ENCODE measurements at regions not wholly inside any gene's neighbourhood (a gene's known extent, or its start where the extent isn't known, plus 50 kb on each side); places are given as distances from the start of the nearest gene placed in this dataset.

DNA sequence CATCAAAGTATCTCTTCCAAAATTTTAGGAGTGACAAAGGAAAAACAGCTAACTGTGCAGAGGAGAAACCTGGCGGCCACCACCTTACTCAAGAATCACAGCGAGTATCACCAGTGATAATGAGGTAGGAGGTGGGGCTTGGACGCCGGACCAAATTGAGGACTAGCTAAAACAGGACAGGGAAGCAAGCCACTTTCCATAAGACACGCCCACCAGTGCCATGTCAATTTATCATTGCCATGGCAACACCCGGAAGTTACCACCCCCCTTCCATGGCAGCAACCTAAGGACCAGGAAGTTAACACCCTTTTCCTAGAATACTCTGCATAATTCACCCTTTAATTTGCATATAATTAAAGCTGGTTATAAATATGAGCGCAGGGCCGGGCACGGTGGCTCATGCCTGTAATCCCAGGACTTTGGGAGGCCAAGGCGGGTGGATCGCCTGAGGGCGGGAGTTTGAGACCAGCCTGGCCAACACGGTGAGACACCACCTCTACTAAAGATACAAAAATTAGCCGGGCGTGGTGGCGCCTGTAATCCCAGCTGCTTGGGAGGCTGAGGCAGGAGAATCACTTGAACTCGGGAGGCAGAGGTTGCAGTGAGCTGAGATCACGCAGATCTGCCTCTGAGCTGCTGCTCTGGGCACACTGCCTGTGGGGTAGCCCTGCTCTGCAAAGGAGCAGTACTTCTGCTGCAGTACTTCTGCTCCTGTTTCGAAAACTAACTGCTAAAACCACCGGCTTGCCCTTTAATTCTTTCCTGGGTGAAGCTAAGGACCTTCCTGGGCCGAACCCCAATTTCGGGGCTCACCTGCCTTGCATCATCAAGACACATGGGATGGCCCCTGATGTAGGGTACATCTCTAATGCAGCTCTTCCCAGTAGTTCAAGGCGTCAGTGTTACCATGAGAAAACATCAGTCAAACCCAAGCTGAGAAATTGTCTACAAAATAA is 116.7 kb downstream of the HMX1 start:
- DNase-seq = no peak

DNA sequence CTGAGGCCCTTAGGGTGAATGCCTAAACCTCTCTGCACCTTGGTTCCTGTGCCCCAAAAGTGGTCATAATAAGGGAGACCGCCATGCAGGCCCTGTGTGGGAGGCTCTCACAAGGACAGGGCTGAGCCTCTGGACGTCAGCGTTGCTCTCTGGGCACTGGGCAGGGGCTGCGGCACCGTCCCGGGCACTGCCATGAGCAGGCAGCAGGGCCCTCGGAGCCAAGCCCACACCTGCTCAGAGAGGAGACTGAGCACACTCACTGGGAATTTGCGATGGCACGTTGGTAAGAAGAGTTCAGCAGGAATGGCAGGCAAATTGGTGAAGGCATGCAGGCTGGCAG is 123.4 kb downstream of the HMX1 start:
- no peak for DNase-seq

DNA sequence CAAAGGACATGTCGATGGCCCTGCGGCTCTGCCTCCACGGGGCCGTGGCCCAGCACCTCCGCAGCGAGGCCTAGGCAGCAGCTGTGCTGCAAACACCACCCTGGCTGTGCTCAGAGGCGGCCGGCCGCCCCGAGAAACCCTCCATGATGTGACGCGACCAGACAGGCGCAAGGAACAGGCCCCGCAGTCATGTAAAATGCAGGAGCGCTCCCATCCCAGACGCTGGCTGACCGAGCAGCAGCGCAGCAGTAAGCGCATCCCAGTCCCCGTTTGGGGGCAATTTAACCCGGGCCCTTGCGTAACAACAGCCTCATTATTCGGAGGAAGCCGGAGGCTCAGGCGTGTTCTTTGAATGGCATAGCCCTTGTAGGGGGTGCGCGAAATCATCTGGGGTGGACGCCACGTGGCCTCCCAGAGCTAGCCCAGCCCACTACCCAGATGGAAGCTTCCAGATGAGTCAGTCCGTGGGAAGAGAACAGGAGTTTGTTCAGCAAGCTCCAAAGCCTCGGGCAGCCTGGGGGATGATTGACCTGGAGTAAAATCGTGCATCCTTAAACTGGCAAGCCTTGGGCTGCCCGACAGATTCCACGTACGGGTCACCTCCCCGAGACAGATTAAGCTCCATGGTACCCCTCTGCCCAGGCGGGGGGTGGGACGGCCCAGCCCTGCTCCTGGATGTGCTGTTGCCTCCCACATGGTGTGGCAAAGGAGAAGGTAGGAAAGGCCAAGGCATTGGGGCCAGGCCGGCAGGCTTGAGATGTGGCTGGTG is 124.0 kb downstream of the HMX1 start:
- no peak for DNase-seq

DNA sequence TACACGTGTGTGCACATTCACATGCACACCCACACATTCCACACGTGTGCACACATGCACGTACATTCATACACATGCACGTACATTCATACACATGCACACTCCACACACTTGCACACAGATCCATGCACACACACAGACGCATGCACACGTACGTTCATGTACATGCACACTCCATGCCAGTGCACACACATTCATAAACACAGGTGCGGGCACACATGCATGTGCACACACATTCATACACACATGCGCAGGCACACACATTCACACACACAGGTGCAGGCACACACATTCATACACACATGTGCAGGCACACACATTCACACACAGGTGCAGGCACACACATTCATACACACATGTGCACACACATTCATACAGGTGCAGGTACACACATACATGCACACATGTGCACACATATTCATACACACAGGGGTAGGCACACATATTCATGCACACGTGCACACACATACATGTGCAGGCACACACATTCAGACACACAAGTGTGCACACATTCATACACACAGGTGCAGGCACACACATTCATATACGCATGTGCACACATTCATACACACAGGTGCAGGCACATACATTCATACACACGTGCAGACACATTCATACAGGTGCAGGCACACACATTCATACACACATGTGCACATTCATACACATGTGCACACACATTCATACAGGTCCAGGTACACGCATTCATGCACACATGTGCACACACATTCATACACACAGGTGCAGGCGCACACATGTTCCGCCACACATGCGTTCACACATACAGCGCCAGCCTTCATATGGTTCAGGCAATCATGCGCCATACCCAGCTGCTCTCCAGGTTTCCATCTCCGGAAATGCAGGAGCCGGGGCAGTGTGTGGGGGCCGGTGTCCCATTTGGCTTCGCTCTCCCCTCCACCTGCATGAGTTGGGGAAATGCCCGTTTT is 124.8 kb downstream of the HMX1 start:
- no peak for DNase-seq

DNA sequence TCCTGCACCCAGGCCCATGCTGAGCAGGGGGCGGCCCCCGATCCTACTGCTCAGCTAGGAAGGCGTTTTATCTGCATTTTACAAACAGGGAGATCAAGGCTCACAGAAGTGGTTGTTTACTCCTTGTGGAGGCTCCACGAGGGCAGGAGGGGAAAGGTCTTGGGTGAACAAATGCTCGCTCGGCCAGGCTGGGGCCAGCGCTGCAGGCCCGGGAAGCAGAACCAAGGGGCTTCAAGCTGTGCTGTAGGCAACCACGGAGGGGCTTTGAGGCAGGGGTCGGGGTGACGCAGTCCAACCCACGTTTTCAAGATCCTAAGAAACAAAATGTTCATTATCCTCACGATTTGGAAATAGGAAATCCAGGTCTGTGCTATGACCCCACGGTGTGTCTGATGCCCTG is 125.8 kb downstream of the HMX1 start:
- no peak for DNase-seq

DNA sequence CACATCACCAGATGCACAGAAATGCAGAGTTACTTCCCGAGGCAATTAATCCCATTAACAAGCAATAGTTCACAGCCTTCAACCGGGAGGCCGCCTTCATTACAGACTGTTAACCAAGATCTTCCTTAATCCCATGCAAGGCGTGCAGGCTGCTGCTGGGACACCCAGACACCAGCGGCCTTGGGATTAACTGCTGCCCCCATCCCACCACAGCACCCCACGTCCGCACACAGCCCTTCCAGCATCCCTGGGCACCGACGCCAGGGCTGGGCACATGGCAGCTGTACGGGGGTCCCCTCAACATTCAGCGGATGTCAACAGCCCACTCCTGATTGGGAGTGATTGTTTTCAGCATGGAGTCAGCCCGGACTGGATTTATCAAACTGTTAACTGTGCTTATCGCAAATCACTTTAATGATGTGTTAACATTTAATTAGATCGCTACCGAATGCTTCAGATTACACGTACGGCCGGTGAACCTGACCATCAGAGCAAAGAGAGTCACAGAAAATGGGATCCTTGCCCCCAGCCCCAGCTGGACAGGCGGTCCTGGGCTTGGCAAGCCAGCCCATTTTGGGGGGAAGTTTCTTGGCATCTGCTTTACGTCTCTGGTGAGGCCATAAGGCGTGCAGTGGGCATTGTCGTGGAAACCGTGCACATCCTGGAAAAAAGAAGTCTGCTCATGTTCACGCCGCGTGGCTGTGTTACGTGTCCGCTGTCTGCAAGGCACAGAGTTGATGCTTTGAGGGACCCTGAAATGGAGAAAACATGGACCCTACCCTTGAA is 126.4 kb downstream of the HMX1 start:
- peak; percentile 13 to 32 for DNase-seq

DNA sequence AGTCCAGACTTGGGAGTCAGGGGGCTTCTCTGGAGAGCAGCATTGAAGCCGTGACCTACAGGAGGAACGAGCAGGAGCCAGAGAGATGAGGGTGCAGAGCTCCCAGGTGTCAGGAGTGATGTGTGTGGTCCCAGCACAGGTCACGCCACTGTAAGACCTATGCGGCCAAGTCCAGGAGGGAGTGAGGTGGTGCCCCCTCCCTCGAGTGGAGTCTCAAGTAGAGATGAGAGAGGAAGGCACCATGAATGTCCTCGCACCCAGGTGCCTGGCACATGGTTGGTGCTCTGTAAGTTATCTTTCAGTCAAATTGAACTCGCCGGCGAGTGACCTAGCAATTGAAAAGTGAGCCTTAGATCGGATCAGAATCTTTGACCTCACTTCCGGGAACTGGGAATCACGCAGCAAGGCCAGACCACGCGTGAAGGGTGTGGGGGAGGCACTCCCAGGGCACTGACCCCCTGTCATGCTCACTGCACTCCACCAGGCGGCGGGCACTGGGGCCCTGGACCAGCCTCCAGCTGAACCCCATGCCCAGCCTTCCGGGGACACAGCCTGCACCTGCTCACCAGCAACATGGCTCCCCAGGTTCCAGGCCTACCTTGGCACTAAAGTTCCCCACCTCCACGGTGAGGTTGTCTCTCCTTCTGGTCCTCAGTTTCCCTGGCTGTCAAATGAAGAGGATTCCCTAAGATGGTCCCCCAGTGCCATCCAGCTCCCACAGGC is 127.4 kb downstream of the HMX1 start:
- no peak for DNase-seq

DNA sequence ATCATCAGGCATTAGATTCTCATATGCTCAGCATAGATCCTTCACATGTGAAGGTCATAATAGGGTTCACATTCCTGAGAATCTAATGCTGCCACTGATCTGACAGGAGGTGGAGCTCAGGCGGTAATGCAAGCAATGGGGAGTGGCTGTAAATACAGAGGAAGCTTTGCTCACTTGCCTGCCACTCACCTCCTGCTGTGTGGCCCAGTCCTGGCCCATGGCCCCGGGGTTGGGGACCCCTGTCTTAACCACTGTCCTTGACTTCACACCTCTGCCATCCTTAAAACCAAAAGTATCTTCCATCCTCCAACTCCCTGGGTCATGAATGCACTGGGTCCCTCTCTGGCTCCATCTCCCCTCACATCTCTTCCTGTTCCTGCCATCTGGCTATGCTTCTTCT is 129.1 kb downstream of the HMX1 start:
- no peak for DNase-seq

DNA sequence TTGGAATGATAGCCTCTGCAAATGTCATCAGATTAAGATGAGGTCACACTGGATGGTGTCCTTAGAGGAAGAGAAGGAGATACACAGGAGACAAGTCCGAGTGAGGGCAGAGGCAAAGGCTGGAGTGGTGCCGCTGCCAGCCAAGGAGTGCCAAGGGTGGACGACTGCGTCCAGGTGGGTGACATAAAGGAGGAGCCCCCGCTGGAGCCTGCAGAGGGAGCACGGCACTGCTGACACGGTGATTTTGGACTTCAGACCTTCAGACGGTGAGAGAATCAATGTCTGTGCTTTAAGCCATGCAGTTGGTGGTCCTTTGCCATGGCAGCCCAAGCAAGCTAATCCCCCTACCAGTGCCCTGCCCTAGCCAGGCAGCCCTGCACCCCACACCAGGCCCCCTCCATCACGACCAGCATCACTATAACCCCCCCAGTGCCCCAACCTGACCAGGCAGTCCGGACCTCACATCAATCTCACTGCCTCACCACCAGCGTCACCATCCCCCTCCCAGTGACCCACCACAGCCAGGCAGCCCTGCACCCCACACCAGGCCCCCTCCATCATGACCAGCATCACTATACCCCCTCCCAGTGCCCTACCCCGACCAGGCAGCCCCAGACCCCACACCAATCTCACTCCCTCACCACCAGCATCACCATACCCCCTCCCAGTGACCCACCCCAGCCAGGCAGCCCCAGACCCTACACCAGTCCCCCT is 130.0 kb downstream of the HMX1 start:
- DNase-seq = no peak

DNA sequence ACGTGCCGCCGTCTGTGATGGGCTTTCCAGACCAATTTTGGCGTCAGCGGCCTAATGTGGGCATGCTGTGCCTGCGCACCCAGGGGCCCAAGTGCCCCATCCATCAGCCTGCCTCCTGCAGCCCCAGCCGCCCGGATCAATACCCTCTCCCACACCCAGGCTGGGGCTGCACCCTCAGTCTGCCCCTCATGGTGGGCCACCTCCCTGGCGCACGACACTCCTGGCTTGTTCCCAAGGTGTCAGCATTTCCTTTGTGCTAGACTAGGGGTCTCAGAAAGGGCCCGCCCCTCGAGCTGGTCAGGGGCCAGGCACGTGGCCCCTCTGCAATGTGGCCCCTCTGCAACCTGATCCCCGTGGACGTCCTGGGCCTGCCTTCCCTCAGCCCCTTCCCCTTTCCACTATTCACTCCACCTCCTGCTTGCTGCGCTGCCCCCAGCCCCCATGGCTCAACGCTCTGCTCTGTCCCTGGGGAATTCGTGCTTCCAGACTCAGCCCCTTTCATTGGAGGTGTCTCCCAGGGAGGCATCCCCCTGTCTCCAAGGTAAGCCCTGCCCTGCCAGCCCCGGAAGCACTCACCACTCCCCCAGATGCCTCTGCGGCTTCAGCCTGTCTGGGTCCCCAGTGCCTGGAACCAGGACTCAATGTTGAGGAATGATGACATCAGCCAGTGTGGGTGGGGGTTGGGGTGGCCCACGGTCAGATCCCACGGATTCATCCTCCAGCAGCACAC is 130.8 kb downstream of the HMX1 start:
- no peak for DNase-seq

DNA sequence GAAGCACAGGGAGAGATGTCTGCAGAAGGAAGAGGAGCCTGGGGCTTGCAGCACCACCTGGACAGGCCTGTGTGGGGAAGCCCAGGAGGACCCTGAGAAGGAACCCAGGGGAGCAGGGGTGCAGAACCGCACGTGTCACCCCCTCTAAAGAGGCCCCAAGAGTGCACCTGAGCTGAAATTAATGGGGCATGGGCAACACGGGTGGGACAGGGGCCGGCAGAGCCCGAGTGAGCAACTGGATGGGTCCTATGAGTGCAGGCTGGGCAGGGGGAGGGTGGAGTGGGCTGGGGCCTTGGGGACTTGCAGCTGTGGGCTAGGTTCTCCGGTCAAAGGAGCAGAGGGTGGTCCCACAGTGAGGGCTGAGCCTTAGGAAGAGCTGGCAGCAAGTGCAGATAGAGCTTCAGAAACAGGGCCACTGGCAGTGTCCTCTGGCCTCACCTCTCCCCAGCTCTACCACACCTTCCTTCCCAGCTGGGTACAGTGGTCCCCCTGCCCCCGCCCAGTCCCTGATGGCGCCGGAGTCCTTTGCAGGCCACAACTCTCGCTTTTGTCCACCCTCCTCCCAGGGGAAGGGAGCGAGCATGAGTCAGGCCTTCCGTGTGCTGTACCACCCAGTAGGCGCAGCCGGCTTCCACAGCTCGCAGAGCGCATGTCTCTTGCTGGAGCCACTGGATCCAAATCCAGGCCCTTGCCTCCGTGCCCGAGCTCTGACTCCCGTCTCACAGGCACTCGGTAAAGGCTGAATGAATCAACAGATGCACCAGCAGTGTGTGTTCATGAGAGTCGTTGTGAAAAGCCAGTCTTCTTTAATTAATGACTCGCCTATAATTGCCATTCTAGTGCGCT is 131.6 kb downstream of the HMX1 start:
- DNase-seq = no peak

DNA sequence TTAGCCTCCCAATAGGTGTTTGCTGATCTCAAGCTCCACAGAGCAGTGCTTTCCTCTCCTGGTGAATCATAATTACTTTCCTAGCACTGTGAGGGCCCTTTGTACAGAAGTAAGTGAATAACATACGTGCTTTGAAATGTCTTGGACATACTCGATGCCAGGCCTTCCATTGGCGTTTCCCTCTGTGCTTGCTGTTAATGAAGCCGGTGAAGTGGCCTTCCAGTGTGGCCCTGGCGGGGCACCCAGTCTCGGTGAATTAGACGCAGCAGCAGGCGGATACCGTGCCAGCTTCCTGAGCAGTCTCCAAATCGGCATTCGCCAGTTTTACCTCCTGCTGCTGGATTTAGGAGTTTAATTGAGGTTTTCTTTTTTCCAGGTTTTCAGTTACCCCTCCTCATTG is 132.3 kb downstream of the HMX1 start:
- DNase-seq = no peak

DNA sequence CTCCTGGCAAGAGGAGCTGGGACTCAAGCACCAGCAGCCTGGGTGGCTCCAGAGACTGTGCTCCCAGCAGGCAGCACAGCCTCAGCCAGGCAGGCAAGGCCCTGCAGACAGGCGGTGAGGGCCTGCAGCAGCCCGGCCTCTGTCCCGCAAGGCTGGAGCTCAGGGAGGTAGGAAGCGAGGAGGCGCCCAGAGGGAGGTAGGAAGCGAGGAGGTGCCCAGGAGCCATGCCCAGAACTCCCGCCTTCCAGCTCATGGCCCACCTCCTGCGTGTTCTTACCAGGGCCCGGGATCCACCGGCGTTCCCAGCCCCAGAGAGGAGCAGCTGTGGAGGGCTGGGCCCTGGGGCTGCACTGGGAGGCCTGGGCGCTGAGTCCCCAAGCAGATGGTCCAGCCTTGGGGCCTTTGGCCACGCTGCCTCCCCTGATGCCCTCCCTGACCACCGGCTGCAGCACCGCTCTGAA is 133.1 kb downstream of the HMX1 start:
- DNase-seq = no peak

DNA sequence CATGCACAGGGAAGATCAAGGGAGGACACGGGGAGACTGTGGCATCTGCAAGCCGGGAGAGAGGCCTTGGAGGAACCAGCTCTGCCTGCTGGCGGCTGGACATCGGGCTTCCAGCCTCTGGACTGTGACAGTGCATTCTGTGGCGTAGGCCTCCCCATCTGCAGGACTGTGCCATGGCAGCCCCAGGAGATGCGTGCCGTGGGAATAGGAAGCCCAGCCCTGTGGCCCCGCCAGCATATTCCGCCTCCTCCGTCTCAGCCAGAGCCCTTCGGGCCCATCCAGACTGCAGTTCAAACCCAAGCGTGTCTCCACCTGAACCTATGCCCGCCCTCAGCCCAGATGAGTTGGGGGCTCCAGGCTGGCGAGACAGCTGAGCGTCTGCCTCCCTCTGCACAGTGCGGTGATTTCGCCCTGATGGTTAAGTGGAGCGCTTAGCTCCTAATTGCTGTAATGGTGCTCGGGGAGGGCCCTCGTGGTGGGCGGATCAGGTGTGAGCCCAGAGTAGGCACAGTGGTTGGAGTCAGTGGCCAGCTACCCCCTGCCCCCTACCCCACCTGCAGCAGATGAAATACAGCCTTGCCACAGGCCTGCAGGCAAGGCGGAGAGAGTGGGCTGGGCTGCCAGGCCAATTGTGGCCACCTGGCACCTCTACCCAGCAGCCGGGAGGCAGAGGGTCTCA is 133.9 kb downstream of the HMX1 start:
- no peak for DNase-seq

DNA sequence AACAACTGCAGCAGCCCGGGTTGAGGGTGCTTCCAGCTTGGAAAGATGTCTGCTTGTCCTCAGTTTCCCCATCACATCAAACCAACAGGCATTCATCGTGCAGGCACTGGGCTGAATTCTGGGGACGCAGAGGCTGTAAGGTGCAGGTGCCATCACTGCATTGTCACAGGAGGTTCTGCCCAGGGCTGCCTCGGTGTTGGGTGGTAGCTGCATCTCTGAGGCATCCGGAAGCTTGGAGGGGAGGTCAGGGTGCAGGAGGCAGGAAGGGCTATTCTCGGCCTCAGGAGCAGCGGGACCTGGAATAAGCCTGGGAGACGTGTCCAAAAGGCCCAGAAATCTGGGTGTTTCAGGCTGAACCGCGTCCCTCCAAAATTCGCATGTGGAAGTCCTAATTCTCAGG is 134.6 kb downstream of the HMX1 start:
- no peak for DNase-seq

DNA sequence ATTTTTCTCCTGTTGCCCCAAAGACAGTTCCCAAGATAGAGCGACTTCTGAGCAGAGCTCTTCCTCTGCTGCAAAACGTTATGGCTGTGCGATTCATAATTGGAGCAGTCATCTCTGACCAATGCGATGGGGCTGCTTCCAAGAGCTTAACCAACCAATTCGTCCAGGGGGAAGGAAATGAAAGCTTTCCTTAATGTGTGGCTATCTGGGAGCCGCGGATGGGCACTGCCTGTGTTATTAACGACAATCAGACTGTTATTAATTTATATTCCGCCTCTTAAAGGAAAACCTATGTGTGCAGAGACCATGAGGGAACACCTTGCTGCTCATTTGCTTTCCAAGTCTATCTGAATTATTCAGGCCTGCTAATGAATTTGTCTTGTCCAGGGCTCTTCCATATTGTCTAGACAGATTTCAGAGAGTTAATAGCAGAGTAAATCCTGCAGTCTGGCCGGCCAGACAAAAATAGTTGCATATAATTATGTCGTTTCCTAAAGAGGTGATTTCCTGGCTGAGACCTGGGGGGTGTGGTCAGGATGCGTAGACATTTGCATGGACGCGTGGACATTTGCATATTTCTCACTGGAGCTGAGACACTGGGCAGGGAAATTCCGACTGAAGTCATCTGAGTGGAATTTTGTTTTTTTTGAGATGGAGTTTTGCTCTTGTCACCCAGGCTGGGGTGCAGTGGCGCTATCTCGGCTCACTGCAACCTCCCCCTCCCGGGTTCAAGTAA is 135.4 kb downstream of the HMX1 start:
- DNase-seq = no peak

DNA sequence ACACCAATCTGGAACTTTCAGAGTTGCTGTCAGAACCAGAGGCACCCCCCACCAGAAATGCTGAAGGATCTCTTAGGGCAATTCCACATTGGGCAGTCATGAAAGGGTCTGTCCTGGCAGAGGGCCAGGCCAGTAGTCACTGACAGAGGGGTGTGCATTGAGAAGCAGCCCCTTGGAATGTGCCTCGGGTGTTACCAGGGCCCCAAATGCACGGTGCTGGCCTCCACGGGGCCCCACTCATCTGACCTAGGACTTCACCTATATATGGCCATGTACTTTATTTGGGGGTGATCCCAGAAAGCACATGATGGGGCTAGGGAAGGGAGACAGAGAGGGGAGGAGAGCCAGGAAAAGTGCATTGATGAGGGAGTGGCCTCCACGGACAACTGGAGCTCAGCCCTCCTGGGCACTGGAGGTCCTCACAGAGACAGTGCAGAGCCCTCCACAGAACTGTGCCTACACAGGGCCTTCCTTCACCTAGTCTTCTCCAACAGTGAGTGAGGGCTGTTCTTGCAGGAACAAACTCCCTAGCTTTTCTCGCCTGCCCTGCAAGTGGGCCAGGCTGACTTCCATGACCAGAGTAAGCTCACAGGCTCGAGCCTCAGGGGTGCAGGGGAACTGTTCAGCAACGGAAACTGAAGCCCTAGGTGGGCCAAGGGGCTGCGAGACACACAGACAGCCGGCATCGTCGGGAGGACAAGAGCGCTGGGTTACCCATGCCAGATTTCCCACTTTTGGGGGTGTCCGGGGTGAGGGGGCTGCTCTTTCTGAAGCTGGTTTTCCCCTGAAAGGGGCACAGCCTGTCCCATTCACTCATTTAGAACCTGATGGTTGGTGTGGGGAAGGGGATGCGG is 136.2 kb downstream of the HMX1 start:
- no peak for DNase-seq
